ENCODE measurements at regions not wholly inside any gene's neighbourhood (a gene's known extent, or its start where the extent isn't known, plus 50 kb on each side); places are given as distances from the start of the nearest gene placed in this dataset.
A peak's percentile ranks its signal among the peaks of the same experiment; 100 is the strongest.
"Not testable (repeated sequence)": the region's sequence is repeated elsewhere in the genome, so short reads cannot be mapped to it uniquely, and the experiment has no call there.

GRCh38 chr20:50330504-50331313, 140.1 kb downstream of the CEBPB start:
- no peak for DNase-seq

GRCh38 chr20:50331469-50332363, 141.1 kb downstream of the CEBPB start:
- no peak for DNase-seq

GRCh38 chr20:50332491-50332980, 141.9 kb downstream of the CEBPB start:
- DNase-seq: no peak

GRCh38 chr20:50333131-50333670, 142.6 kb downstream of the CEBPB start:
- DNase-seq: no peak

- DNase-seq: no peak
Observed at GRCh38 chr20:50333812-50334211, 143.2 kb downstream of the CEBPB start.

- not testable (repeated sequence) for DNase-seq
Observed at GRCh38 chr20:50334512-50334911, 143.9 kb downstream of the CEBPB start.

GRCh38 chr20:50335105-50335504, 144.5 kb downstream of the CEBPB start:
- DNase-seq: peak; percentile 64

GRCh38 chr20:50335866-50336265, 145.2 kb downstream of the CEBPB start:
- no peak for DNase-seq

- no peak for DNase-seq
Observed at GRCh38 chr20:50336661-50337060, 146.0 kb downstream of the CEBPB start.

GRCh38 chr20:50337521-50338466, 147.2 kb downstream of the CEBPB start:
- no peak for DNase-seq

GRCh38 chr20:50338479-50339391, 148.1 kb downstream of the CEBPB start:
- DNase-seq: peak; percentile 98

- DNase-seq: peak; percentile 37
Observed at GRCh38 chr20:50339466-50339901, 148.9 kb downstream of the CEBPB start.

- DNase-seq: peak; percentile 31
Observed at GRCh38 chr20:50340541-50340940, 149.9 kb downstream of the CEBPB start.

GRCh38 chr20:50341050-50341449, 150.4 kb downstream of the CEBPB start:
- DNase-seq: no peak

- DNase-seq: no peak
Observed at GRCh38 chr20:50341880-50342637, 151.4 kb downstream of the CEBPB start.

- no peak for DNase-seq
Observed at GRCh38 chr20:50342638-50343102, 152.0 kb downstream of the CEBPB start.

GRCh38 chr20:50343125-50343489, 152.5 kb downstream of the CEBPB start:
- DNase-seq: peak; percentile 25

GRCh38 chr20:50343490-50344179, 153.0 kb downstream of the CEBPB start:
- DNase-seq: no peak
